A673 (cell line): ENCODE measurements at regions not wholly inside any gene's neighbourhood (a gene's known extent, or its start where the extent isn't known, plus 50 kb on each side); places are given as distances from the start of the nearest gene placed in this dataset.

Experiments
- BruUV-seq: library from RNA; stranded (reverse); fragments of 400-500 nt; replicated peaks from 2 replicates; lab custom pipeline; 2021; lab: Mats Ljungman, UMichigan
- CTCF ChIA-PET: fragments of 300-600 bp; sonication (Branson Sonifier 250); formaldehyde crosslinking; loops from one replicate; lab custom pipeline; 2022; ENCODE audit warnings: antibody characterized with exemption; lab: Charles Lee
- POLR2A ChIA-PET: fragments of 300-600 bp; sonication (Branson Sonifier 250); formaldehyde crosslinking; loops from one replicate; lab custom pipeline; 2022; ENCODE audit warnings: antibody characterized with exemption; ENCODE audit not compliant: low non-redundant PET; lab: Charles Lee
- DNase-seq: peaks from one replicate; pipeline ENCODE4 v3.0.0-alpha.2; 2015; ENCODE audit warnings: low spot score
- H3K27ac ChIP-seq: fragments of 200-600 bp; sonication (generic); 2 replicates; pipeline ENCODE4 v1.5.1; 2016; ENCODE audit warnings: mixed run types, low read depth, mild to moderate bottlenecking, mixed read lengths, antibody characterized with exemption, low read length; ENCODE audit not compliant: poor library complexity, severe bottlenecking
- H3K27me3 ChIP-seq: fragments of 200-600 bp; sonication (generic); replicated peaks from 2 replicates; pipeline ENCODE4 v1.6.1; 2017; ENCODE audit warnings: mixed run types, low read depth, mild to moderate bottlenecking, mixed read lengths, antibody characterized with exemption, low read length; ENCODE audit not compliant: insufficient read depth, poor library complexity
- H3K36me3 ChIP-seq: fragments of 200-600 bp; sonication (generic); 2 replicates; pipeline ENCODE4 v1.6.1; 2016; ENCODE audit warnings: mixed run types, mild to moderate bottlenecking, mixed read lengths, antibody characterized with exemption, low read length; ENCODE audit not compliant: insufficient read depth, poor library complexity, severe bottlenecking
- H3K4me1 ChIP-seq: fragments of 200-600 bp; sonication (generic); 2 replicates; pipeline ENCODE4 v1.6.1; 2017; ENCODE audit warnings: mixed run types, mild to moderate bottlenecking, mixed read lengths, antibody characterized with exemption, low read length; ENCODE audit not compliant: insufficient read depth, poor library complexity, severe bottlenecking
- H3K4me3 ChIP-seq: fragments of 200-600 bp; sonication (generic); 2 replicates; pipeline ENCODE4 v1.5.1; 2016; ENCODE audit warnings: low read depth, mixed run types, mild to moderate bottlenecking, mixed read lengths, low read length; ENCODE audit not compliant: poor library complexity, severe bottlenecking
- H3K9me3 ChIP-seq: fragments of 200-600 bp; sonication (generic); 2 replicates; pipeline ENCODE4 v1.6.1; 2016; ENCODE audit warnings: mixed run types, low read depth, mild to moderate bottlenecking, mixed read lengths, antibody characterized with exemption, low read length; ENCODE audit not compliant: poor library complexity, severe bottlenecking
- CTCF ChIP-seq: fragments of 300-800, 200-600 bp; sonication (generic); conservative IDR thresholded peaks from 2 replicates; pipeline ENCODE4 v1.5.1; 2017; ENCODE audit warnings: low read depth, mild to moderate bottlenecking, antibody characterized with exemption, low read length, moderate library complexity, mixed read lengths
- EZH2 ChIP-seq: fragments of 200-600 bp; sonication (generic); IDR thresholded peaks from 2 replicates; pipeline ENCODE4 v1.6.1; 2017; ENCODE audit warnings: borderline replicate concordance, low read depth, mild to moderate bottlenecking, mixed read lengths, antibody characterized with exemption, low read length; ENCODE audit not compliant: poor library complexity, severe bottlenecking
- intact Hi-C: fragments of 100-400 bp; cut with micrococcal nuclease; formaldehyde crosslinking; loops from one replicate; pipeline ENCODE4 v1.10.0; 2022; ENCODE audit not compliant: unreplicated experiment

- Histone ChIP-seq H3K4me3 (no peak overlapping the region), H3K9me3 (no peaks in the 10 kb centered on the region), H3K36me3 (no peaks in the 10 kb centered on the region), H3K27ac (no peak overlapping the region), H3K4me1 (no peaks in the 10 kb centered on the region), H3K27me3 (no peaks in the 10 kb centered on the region)
- no peak for TF ChIP-seq CTCF
- no peak for DNase-seq
- no TSS peak for BruUV-seq
- ChIA-PET CTCF (no interaction called here), POLR2A (interaction anchor here (0.7 kb wide), 1 partner anchor 8 kb away, joined by 8 read pairs; no protein-coding TSS in a partner anchor)
- intact Hi-C loops = no loop called here
These were observed 85.6 kb upstream of the KDM7A start for GRCh38 chr7:140262242-140262903.

- intact Hi-C loops = no loop called here
- Histone ChIP-seq H3K4me1 (no peaks in the 10 kb centered on the region), H3K27ac (no peak overlapping the region), H3K9me3 (no peaks in the 10 kb centered on the region), H3K4me3 (no peak overlapping the region), H3K36me3 (no peaks in the 10 kb centered on the region), H3K27me3 (no peaks in the 10 kb centered on the region)
- DNase-seq = no peak
- BruUV-seq = no TSS peak
- ChIA-PET POLR2A (no interaction called here), CTCF (no interaction called here)
- TF ChIP-seq CTCF = no peak
- no peak for TF ChIP-seq EZH2
These were observed 84.7 kb upstream of the KDM7A start for GRCh38 chr7:140261522-140261921.

- CTCF ChIA-PET = no interaction called here
- Histone ChIP-seq H3K27me3 (no peaks in the 10 kb centered on the region), H3K27ac (no peak overlapping the region), H3K9me3 (no peaks in the 10 kb centered on the region), H3K4me3 (no peak overlapping the region), H3K36me3 (no peaks in the 10 kb centered on the region), H3K4me1 (no peaks in the 10 kb centered on the region)
- POLR2A ChIA-PET = no interaction called here
- intact Hi-C loops = no loop called here
- no TSS peak for BruUV-seq
- no peak for TF ChIP-seq CTCF
- DNase-seq = no peak
These were observed 84.3 kb upstream of the KDM7A start for GRCh38 chr7:140261105-140261486.
